ENCODE measurements at regions not wholly inside any gene's neighbourhood (a gene's known extent, or its start where the extent isn't known, plus 50 kb on each side); places are given as distances from the start of the nearest gene placed in this dataset.
A peak's percentile ranks its signal among the peaks of the same experiment; 100 is the strongest.

- no peak for DNase-seq
- Histone ChIP-seq H3K36me3 (no peaks in the 10 kb centered on the region), H3K4me3 (no peak overlapping the region), H3K4me1 (peaks cover 0 to 9% (median 0%) of the 10 kb centered on the region in 9 donors), H3K27ac (no peak overlapping the region), H3K27me3 (peaks cover 0 to 4% (median 0%) of the 10 kb centered on the region in 7 donors), H3K9me3 (peaks cover 0 to 16% (median 0%) of the 10 kb centered on the region in 11 donors)
- ATAC-seq: no peak
- 39 to 55% methylated on average over 6 of the region's 6 CpGs for WGBS, 2 donors
- intact Hi-C loops (cut with DNase I): loop anchor here in 1 of 10 donors (10.0 kb wide), 1 partner anchor 153 kb away; no protein-coding TSS in a partner anchor
- TF ChIP-seq CTCF (IDR thresholded peaks at IDR 0.05): no peak
Measured at GRCh38 chr18:8947566-8947965, 154.9 kb upstream of the NDUFV2 start.

GRCh38 chr18:8948011-8948410, 154.5 kb upstream of the NDUFV2 start:
- WGBS, 2 donors: 68 to 72% methylated on average over 6 of the region's 6 CpGs
- H3K4me1 ChIP-seq: peaks cover 0 to 9% (median 0%) of the 10 kb centered on the region in 9 donors
- no peak overlapping the region for H3K4me3 ChIP-seq
- H3K27ac ChIP-seq: no peak overlapping the region
- intact Hi-C loops (cut with DNase I): loop anchor here in 1 of 10 donors (10.0 kb wide), 1 partner anchor 153 kb away; no protein-coding TSS in a partner anchor
- DNase-seq (no peak), ATAC-seq (no peak)
- H3K36me3 ChIP-seq: no peaks in the 10 kb centered on the region
- peaks cover 0 to 16% (median 0%) of the 10 kb centered on the region in 11 donors for H3K9me3 ChIP-seq
- TF ChIP-seq CTCF (IDR thresholded peaks at IDR 0.05): no peak
- H3K27me3 ChIP-seq: peaks cover 0 to 4% (median 0%) of the 10 kb centered on the region in 7 donors

GRCh38 chr18:8948471-8949149, 153.9 kb upstream of the NDUFV2 start:
- peak in 3 of 8 donors; percentile 16 to 71 (median 25) for ATAC-seq

GRCh38 chr18:8949206-8949605, 153.3 kb upstream of the NDUFV2 start:
- peaks cover 0 to 4% (median 0%) of the 10 kb centered on the region in 7 donors for H3K27me3 ChIP-seq
- 49% methylated on average over 13 of the region's 13 CpGs for WGBS, 2 donors

More at GRCh38 chr18:8948471-8949149, 153.9 kb upstream of the NDUFV2 start:
- peaks cover 0 to 9% (median 0%) of the 10 kb centered on the region in 9 donors for H3K4me1 ChIP-seq
- H3K9me3 ChIP-seq: peaks cover 0 to 22% (median 0%) of the 10 kb centered on the region in 11 donors
- intact Hi-C loops (cut with DNase I): loop anchor here in 1 of 10 donors (10.0 kb wide), 1 partner anchor 154 kb away; no protein-coding TSS in a partner anchor
- WGBS, 2 donors: 48 to 62% methylated on average over 7 of the region's 7 CpGs
- no peak overlapping the region for H3K4me3 ChIP-seq
- no peak overlapping the region for H3K27ac ChIP-seq
- no peak for DNase-seq
- no peak for TF ChIP-seq CTCF (IDR thresholded peaks at IDR 0.05)
- no peaks in the 10 kb centered on the region for H3K36me3 ChIP-seq
- peaks cover 0 to 4% (median 0%) of the 10 kb centered on the region in 7 donors for H3K27me3 ChIP-seq

More at GRCh38 chr18:8949206-8949605, 153.3 kb upstream of the NDUFV2 start:
- H3K36me3 ChIP-seq: no peaks in the 10 kb centered on the region
- H3K4me1 ChIP-seq: peaks cover 0 to 9% (median 0%) of the 10 kb centered on the region in 9 donors
- ATAC-seq (peak in 2 of 8 donors; percentile 29 to 36), DNase-seq (no peak)
- H3K27ac ChIP-seq: no peak overlapping the region
- TF ChIP-seq CTCF (IDR thresholded peaks at IDR 0.05): no peak
- H3K9me3 ChIP-seq: peaks cover 0 to 24% (median 0%) of the 10 kb centered on the region in 11 donors
- no peak overlapping the region for H3K4me3 ChIP-seq
- intact Hi-C loops (cut with DNase I): loop anchor here in 1 of 10 donors (10.0 kb wide), 1 partner anchor 154 kb away; no protein-coding TSS in a partner anchor

All from heart right ventricle (tissue), 16 donors.